Fibroblast of lung (primary cell): ENCODE measurements at regions not wholly inside any gene's neighbourhood (a gene's known extent, or its start where the extent isn't known, plus 50 kb on each side); places are given as distances from the start of the nearest gene placed in this dataset.

Experiments used
- DNase-seq, 2 donors: peaks; one replicate each; pipeline versions ENCODE4 v3.0.0 to v3.0.0-alpha.2; 2010; ENCODE audit warnings: low read depth in 2 of 2
- H2AFZ ChIP-seq: 2 replicates; pipeline ENCODE4 v1.5.1; 2012; ENCODE audit warnings: low read length, control low read depth, inconsistent platforms
- H3K27ac ChIP-seq: 2 replicates; pipeline ENCODE4 v1.5.1; 2011; ENCODE audit warnings: low read length, control low read depth; ENCODE audit not compliant: insufficient read depth
- H3K27me3 ChIP-seq: 2 replicates; pipeline ENCODE4 v1.5.1; 2011; ENCODE audit warnings: mild to moderate bottlenecking, low read length; ENCODE audit not compliant: control insufficient read depth, insufficient read depth
- H3K36me3 ChIP-seq: 2 replicates; pipeline ENCODE4 v1.5.1; 2011; ENCODE audit warnings: low read length; ENCODE audit not compliant: control insufficient read depth, insufficient read depth
- H3K4me1 ChIP-seq: 2 replicates; pipeline ENCODE4 v1.5.1; 2011; ENCODE audit warnings: low read length; ENCODE audit not compliant: control insufficient read depth, insufficient read depth; ENCODE audit errors: extremely low read depth
- H3K4me2 ChIP-seq: 2 replicates; pipeline ENCODE4 v1.5.1; 2011; ENCODE audit warnings: low read length, control low read depth; ENCODE audit not compliant: insufficient read depth; ENCODE audit errors: extremely low read depth
- H3K4me3 ChIP-seq, 4 experiments: fragments of 200-600 bp in 1 of 4; sonication (generic) in 1 of 4; replicated peaks in 1 of 4; 2 replicates each; pipeline ENCODE4 v1.5.1; 2011 to 2016; ENCODE audit warnings: low read length in 4 of 4, low read depth in 3 of 4, mild to moderate bottlenecking in 3 of 4, control low read depth in 2 of 4, inconsistent platforms in 1 of 4, mixed read lengths in 1 of 4; ENCODE audit not compliant: insufficient read depth in 1 of 4; ENCODE audit errors: control extremely low read depth in 1 of 4
- H3K79me2 ChIP-seq: 2 replicates; pipeline ENCODE4 v1.5.1; 2012; ENCODE audit warnings: mild to moderate bottlenecking, low read length, inconsistent platforms; ENCODE audit not compliant: control insufficient read depth, insufficient read depth
- H3K9ac ChIP-seq: 2 replicates; pipeline ENCODE4 v1.5.1; 2011; ENCODE audit warnings: mild to moderate bottlenecking, low read length, control low read depth; ENCODE audit not compliant: insufficient read depth
- H3K9me3 ChIP-seq: 2 replicates; pipeline ENCODE4 v1.5.1; 2012; ENCODE audit warnings: low read depth, low read length; ENCODE audit not compliant: control insufficient read depth, insufficient read depth
- H4K20me1 ChIP-seq: 2 replicates; pipeline ENCODE4 v1.5.1; 2011; ENCODE audit warnings: low read length; ENCODE audit not compliant: control insufficient read depth, insufficient read depth; ENCODE audit errors: extremely low read depth
- EZH2 ChIP-seq: IDR thresholded peaks from 2 replicates; pipeline ENCODE4 v1.5.1; 2012; ENCODE audit warnings: low read length, control low read depth, mild to moderate bottlenecking; ENCODE audit errors: missing control alignments
- TF ChIP-seq, protein P1 (sequence below), 2 donors: IDR thresholded peaks in 1 of 2; conservative IDR thresholded peaks in 1 of 2; 1 replicate in 1 of 2; 2 replicates in 1 of 2; pipeline ENCODE4 v1.5.1; 2011 to 2012; ENCODE audit warnings: low read length in 2 of 2, control low read depth in 1 of 2, inconsistent platforms in 1 of 2, low read depth in 1 of 2, mild to moderate bottlenecking in 1 of 2

GRCh38 chr2:8478471-8478793 is 203.4 kb upstream of the ID2 start:
- Histone ChIP-seq H3K27ac (no peak overlapping the region), H3K79me2 (no peaks in the 10 kb centered on the region), H3K36me3 (no peaks in the 10 kb centered on the region), H3K9me3 (no peaks in the 10 kb centered on the region), H3K9ac (no peak overlapping the region), H3K27me3 (no peaks in the 10 kb centered on the region), H4K20me1 (no peaks in the 10 kb centered on the region), H3K4me3 (no peak overlapping the region), H2AFZ (no peak overlapping the region), H3K4me1 (no peaks in the 10 kb centered on the region), H3K4me2 (no peak overlapping the region)
- no peak for TF ChIP-seq EZH2
- TF ChIP-seq, protein P1, sequence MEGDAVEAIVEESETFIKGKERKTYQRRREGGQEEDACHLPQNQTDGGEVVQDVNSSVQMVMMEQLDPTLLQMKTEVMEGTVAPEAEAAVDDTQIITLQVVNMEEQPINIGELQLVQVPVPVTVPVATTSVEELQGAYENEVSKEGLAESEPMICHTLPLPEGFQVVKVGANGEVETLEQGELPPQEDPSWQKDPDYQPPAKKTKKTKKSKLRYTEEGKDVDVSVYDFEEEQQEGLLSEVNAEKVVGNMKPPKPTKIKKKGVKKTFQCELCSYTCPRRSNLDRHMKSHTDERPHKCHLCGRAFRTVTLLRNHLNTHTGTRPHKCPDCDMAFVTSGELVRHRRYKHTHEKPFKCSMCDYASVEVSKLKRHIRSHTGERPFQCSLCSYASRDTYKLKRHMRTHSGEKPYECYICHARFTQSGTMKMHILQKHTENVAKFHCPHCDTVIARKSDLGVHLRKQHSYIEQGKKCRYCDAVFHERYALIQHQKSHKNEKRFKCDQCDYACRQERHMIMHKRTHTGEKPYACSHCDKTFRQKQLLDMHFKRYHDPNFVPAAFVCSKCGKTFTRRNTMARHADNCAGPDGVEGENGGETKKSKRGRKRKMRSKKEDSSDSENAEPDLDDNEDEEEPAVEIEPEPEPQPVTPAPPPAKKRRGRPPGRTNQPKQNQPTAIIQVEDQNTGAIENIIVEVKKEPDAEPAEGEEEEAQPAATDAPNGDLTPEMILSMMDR (conservative IDR thresholded peaks at IDR 0.05 in 1 of 2, IDR thresholded peaks at IDR 0.05 in 1 of 2; ENCODE audit: low read depth in 1 of 2, low read length in 2 of 2) = no peak
- DNase-seq = no peak

- no peak overlapping the region for H3K9ac ChIP-seq
- no peaks in the 10 kb centered on the region for H3K79me2 ChIP-seq
- no peaks in the 10 kb centered on the region for H3K27me3 ChIP-seq
- H2AFZ ChIP-seq = no peak overlapping the region
- no peaks in the 10 kb centered on the region for H3K36me3 ChIP-seq
- H3K4me3 ChIP-seq = no peak overlapping the region
- no peak for DNase-seq
- no peak overlapping the region for H3K4me2 ChIP-seq
- no peaks in the 10 kb centered on the region for H3K9me3 ChIP-seq
- no peaks in the 10 kb centered on the region for H3K4me1 ChIP-seq
- no peaks in the 10 kb centered on the region for H4K20me1 ChIP-seq
- H3K27ac ChIP-seq = no peak overlapping the region
- TF ChIP-seq EZH2 = no peak
- TF ChIP-seq, protein P1 (conservative IDR thresholded peaks at IDR 0.05 in 1 of 2, IDR thresholded peaks at IDR 0.05 in 1 of 2; ENCODE audit: low read depth in 1 of 2, low read length in 2 of 2) = no peak
Observed at GRCh38 chr2:8479298-8479697, 202.6 kb upstream of the ID2 start.

DNA sequence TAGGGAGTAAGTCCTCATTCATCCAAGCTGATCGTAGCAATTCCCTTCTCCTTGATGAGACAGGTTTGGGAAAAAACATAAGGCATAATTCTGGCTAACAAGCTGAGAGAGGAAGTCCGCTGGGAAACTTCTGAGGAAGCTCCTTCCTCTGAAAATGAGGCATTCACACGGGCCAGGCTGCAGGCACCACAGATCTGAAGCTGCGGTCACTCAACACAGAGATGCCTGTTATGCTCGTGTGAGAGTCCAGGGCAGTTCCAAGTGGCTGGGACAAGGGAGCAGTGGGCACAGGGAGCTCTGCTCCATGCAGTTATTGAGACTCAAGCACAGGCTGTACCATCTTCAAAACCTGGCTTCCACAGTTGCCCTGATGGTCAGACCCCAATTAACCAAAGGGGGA is 200.9 kb upstream of the ID2 start:
- no peaks in the 10 kb centered on the region for H3K79me2 ChIP-seq
- H3K9me3 ChIP-seq = no peaks in the 10 kb centered on the region
- H3K4me3 ChIP-seq = no peak overlapping the region
- H3K36me3 ChIP-seq = no peaks in the 10 kb centered on the region
- DNase-seq = no peak
- TF ChIP-seq, protein P1 (conservative IDR thresholded peaks at IDR 0.05 in 1 of 2, IDR thresholded peaks at IDR 0.05 in 1 of 2; ENCODE audit: low read depth in 1 of 2, low read length in 2 of 2) = no peak
- TF ChIP-seq EZH2 = no peak
- no peaks in the 10 kb centered on the region for H3K4me1 ChIP-seq
- no peak overlapping the region for H3K27ac ChIP-seq
- H3K4me2 ChIP-seq = no peak overlapping the region
- no peak overlapping the region for H2AFZ ChIP-seq
- H3K9ac ChIP-seq = no peak overlapping the region
- no peaks in the 10 kb centered on the region for H4K20me1 ChIP-seq
- no peaks in the 10 kb centered on the region for H3K27me3 ChIP-seq
